Keratinocyte (primary cell): ENCODE measurements at regions not wholly inside any gene's neighbourhood (a gene's known extent, or its start where the extent isn't known, plus 50 kb on each side); places are given as distances from the start of the nearest gene placed in this dataset.
"Not testable (repeated sequence)": the region's sequence is repeated elsewhere in the genome, so short reads cannot be mapped to it uniquely, and the experiment has no call there.

Source experiments
- CTCF ChIP-seq, 3 experiments: IDR thresholded peaks in 1 of 3; conservative IDR thresholded peaks in 1 of 3; optimal IDR thresholded peaks in 1 of 3; 2 replicates in 2 of 3; 3 replicates in 1 of 3; pipeline versions ENCODE3 to v1.5.1; 2011; ENCODE audit warnings: low read length in 3 of 3, mild to moderate bottlenecking in 3 of 3, moderate library complexity in 2 of 3, control low read depth in 1 of 3, inconsistent platforms in 1 of 3; ENCODE audit not compliant: insufficient read depth in 2 of 3; ENCODE audit errors: extremely low read depth in 1 of 3
- EZH2 ChIP-seq: IDR thresholded peaks from one replicate; pipeline ENCODE4 v1.6.1; 2012; ENCODE audit warnings: inconsistent platforms, mild to moderate bottlenecking, low read length, moderate library complexity

- TF ChIP-seq CTCF (optimal IDR thresholded peaks at IDR 0.05 in 1 of 3, IDR thresholded peaks at IDR 0.05 in 1 of 3, conservative IDR thresholded peaks at IDR 0.05 in 1 of 3; ENCODE audit: extremely low read depth in 1 of 3, insufficient read depth in 2 of 3, low read length in 3 of 3); EZH2: not testable (repeated sequence)
Measured at GRCh38 chr7:128594061-128594460, 78.0 kb upstream of the GARIN1A start.
